Astrocyte of the spinal cord (primary cell): ENCODE measurements at regions not wholly inside any gene's neighbourhood (a gene's known extent, or its start where the extent isn't known, plus 50 kb on each side); places are given as distances from the start of the nearest gene placed in this dataset.
A peak's percentile ranks its signal among the peaks of the same experiment; 100 is the strongest.

Experiments
- DNase-seq: peaks from one replicate; pipeline ENCODE4 v3.0.0; 2011; ENCODE audit warnings: low read depth, low spot score
- H3K4me3 ChIP-seq: 2 replicates; pipeline ENCODE4 v1.5.1; 2011; ENCODE audit warnings: low read depth, mild to moderate bottlenecking, low read length, moderate library complexity
- CTCF ChIP-seq: IDR thresholded peaks from 2 replicates; pipeline ENCODE4 v1.5.1; 2012; ENCODE audit warnings: low read depth, mild to moderate bottlenecking, low read length, inconsistent platforms
- in situ Hi-C: cut with HindIII; loops from 2 replicates; pipeline ENCODE4 v1.10.0; 2017; ENCODE audit warnings: low sequenced_read_pairs

- DNase-seq = no peak
- in situ Hi-C loops = no loop called here
- no peak overlapping the region for H3K4me3 ChIP-seq
- no peak for TF ChIP-seq CTCF
Measured at GRCh38 chr2:167380555-167380954, 492.3 kb downstream of the XIRP2 start.

GRCh38 chr2:167380094-167380493 is 491.8 kb downstream of the XIRP2 start:
- TF ChIP-seq CTCF = no peak
- DNase-seq = no peak
- no peak overlapping the region for H3K4me3 ChIP-seq
- in situ Hi-C loops = no loop called here

- no peak for DNase-seq
- no peak for TF ChIP-seq CTCF
- H3K4me3 ChIP-seq = no peak overlapping the region
- in situ Hi-C loops = no loop called here
Measured at GRCh38 chr2:167369083-167369482, 480.8 kb downstream of the XIRP2 start.

DNA sequence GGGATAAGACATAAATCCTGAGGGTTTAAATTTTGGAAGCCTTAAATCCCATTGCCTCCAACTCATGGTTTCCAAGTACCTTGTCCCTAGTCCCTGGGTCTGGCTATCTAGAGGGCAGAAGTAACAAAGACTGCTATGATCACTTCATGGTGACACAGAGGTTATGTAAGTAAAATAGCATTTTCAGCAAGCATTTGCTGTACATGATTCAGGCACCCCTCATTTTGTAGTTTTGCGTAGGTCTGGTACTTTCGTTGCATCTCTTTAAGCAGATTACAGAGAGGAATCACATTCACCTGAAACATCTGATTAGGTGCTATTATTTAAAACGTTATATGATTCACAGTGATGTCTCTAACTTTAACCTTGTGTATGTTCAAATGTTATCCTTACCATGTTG is 480.1 kb downstream of the XIRP2 start:
- H3K4me3 ChIP-seq = no peak overlapping the region
- no peak for TF ChIP-seq CTCF
- in situ Hi-C loops = no loop called here
- no peak for DNase-seq

DNA sequence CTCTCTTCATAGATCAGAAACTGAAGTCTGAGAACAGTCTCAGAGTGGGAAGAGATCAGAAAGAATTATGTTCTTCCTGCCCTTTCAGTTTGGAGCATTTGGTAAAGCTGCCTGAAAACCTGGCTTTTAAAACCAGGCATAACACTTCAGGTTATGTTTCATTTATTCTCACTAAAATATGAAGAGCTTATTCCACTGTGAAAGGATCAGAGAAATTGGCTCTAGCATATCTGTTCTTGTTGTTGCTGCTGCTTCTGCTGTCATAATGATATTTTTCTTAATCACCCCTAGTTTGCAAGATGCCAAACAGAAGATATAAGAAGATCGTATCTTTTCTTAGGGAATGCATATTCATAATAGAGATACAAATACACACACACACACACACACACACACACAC is 476.9 kb downstream of the XIRP2 start:
- no peak for DNase-seq
- no peak overlapping the region for H3K4me3 ChIP-seq
- in situ Hi-C loops = no loop called here
- TF ChIP-seq CTCF = no peak

DNA sequence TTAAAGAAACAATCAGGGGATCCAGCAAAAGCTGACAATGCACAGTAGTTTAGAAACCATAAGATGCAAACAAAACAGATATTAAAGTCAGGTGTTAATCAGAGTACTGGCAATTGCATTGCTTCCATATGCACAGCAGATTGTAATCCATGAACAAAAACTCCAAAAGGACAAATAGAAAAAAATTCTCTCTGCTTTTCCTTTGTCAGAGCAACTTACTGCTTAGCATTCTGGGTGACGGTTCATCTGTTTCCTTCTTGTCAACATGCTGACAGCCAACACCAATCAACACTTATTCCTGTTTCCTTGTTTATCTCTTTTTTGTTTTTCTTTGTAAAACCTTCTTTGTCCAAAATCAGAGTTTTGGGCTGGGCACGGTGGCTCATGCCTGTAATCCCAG is 473.1 kb downstream of the XIRP2 start:
- in situ Hi-C loops = no loop called here
- H3K4me3 ChIP-seq = no peak overlapping the region
- DNase-seq = no peak
- TF ChIP-seq CTCF = no peak

GRCh38 chr2:167355821-167356220 is 467.5 kb downstream of the XIRP2 start:
- in situ Hi-C loops = no loop called here
- no peak overlapping the region for H3K4me3 ChIP-seq
- no peak for TF ChIP-seq CTCF
- peak; percentile 74 for DNase-seq
